Breast epithelium (tissue), 3 donors: ENCODE measurements at regions not wholly inside any gene's neighbourhood (a gene's known extent, or its start where the extent isn't known, plus 50 kb on each side); places are given as distances from the start of the nearest gene placed in this dataset.

Experiments used
- POLR2AphosphoS5 ChIP-seq, 3 donors: sonication (generic); formaldehyde crosslinking; IDR thresholded peaks; one replicate each; pipeline ENCODE4 v1.6.1; 2017; ENCODE audit warnings: antibody characterized with exemption in 3 of 3
- TF ChIP-seq, protein P1 (sequence below), 3 donors: fragments of 450-650 bp; IDR thresholded peaks; one replicate each; pipeline ENCODE4 v1.5.1; 2016 to 2017; ENCODE audit warnings: antibody characterized with exemption in 3 of 3, mild to moderate bottlenecking in 3 of 3, moderate library complexity in 3 of 3

GRCh38 chrX:74249963-74250362 lies 54.0 kb upstream of the ZCCHC13 start:
- TF ChIP-seq, protein P1, sequence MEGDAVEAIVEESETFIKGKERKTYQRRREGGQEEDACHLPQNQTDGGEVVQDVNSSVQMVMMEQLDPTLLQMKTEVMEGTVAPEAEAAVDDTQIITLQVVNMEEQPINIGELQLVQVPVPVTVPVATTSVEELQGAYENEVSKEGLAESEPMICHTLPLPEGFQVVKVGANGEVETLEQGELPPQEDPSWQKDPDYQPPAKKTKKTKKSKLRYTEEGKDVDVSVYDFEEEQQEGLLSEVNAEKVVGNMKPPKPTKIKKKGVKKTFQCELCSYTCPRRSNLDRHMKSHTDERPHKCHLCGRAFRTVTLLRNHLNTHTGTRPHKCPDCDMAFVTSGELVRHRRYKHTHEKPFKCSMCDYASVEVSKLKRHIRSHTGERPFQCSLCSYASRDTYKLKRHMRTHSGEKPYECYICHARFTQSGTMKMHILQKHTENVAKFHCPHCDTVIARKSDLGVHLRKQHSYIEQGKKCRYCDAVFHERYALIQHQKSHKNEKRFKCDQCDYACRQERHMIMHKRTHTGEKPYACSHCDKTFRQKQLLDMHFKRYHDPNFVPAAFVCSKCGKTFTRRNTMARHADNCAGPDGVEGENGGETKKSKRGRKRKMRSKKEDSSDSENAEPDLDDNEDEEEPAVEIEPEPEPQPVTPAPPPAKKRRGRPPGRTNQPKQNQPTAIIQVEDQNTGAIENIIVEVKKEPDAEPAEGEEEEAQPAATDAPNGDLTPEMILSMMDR (IDR thresholded peaks at IDR 0.05) = no peak
- TF ChIP-seq POLR2AphosphoS5 (IDR thresholded peaks at IDR 0.05) = no peak
